NCI-H2107 treated with DMSO at 0.1 percent for 48 hours (cell line): ENCODE measurements at regions not wholly inside any gene's neighbourhood (a gene's known extent, or its start where the extent isn't known, plus 50 kb on each side); places are given as distances from the start of the nearest gene placed in this dataset.
A peak's percentile ranks its signal among the peaks of the same experiment; 100 is the strongest.
"Not testable (repeated sequence)": the region's sequence is repeated elsewhere in the genome, so short reads cannot be mapped to it uniquely, and the experiment has no call there.

Source experiments
- DNase-seq: peaks from one replicate; lab custom pipeline; 2025; ENCODE audit not compliant: unreplicated experiment; lab: John Stamatoyannopoulos, UW

GRCh38 chr7:25069900-25070443 lies 55.1 kb downstream of the CYCS start:
- peak; percentile 74 for DNase-seq

GRCh38 chr7:25068502-25069213 lies 56.4 kb downstream of the CYCS start:
- DNase-seq: no peak

GRCh38 chr7:25067726-25068501 lies 57.1 kb downstream of the CYCS start:
- DNase-seq: no peak

DNA sequence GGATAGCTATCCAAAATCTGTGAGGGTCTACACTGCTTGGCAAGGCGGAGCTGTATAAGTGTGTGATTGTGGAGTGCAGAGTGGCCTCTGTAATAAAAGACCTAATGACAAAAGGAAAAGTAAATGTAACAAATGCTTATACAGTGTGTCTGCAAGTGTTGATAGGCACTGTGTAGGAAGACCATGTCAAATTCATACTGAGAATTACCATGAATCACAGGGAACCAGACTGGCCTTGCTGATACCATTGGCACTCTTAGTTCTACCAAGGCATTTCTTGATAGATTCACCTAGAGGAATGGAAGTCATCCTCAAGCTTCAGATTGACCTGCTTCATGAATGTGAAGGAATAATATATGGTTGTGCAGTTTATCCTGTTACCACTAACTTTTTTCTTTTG lies 58.8 kb downstream of the CYCS start:
- DNase-seq: no peak

- DNase-seq: no peak
Observed at GRCh38 chr7:25062380-25062779, 62.7 kb downstream of the CYCS start.

DNA sequence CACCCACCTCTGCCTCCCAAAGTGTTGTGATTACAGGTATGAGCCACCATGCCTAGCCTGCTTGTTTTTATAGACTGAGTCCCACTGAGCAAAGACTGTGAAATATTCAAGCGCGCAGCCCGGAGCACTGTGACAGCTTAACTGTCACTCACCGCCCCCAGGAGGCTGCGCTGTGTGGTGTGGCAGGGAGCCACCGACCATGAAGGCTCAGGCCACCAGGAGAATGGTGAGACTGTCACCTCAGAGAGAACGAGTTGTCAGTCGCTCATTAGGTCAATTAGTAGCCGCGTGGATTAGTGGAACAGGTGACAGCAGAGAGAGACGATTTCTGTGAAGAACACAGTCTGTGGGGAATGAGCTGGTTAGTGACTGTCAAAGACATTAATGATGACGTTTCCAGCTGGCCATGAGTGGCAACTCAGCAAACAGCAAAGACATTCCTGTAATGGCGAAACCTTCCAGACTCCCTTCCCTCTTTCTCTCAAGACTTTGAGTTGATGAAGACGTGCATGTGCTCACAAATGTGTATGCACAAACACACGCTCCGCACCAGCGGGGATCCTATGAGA lies 64.5 kb downstream of the CYCS start:
- no peak for DNase-seq

GRCh38 chr7:25059576-25059975 lies 65.5 kb downstream of the CYCS start:
- DNase-seq: no peak

- DNase-seq: no peak
Observed at GRCh38 chr7:25056368-25056767, 68.7 kb downstream of the CYCS start.

- no peak for DNase-seq
Observed at GRCh38 chr7:25055520-25056220, 69.4 kb downstream of the CYCS start.

GRCh38 chr7:25054819-25055519 lies 70.1 kb downstream of the CYCS start:
- DNase-seq: no peak

DNA sequence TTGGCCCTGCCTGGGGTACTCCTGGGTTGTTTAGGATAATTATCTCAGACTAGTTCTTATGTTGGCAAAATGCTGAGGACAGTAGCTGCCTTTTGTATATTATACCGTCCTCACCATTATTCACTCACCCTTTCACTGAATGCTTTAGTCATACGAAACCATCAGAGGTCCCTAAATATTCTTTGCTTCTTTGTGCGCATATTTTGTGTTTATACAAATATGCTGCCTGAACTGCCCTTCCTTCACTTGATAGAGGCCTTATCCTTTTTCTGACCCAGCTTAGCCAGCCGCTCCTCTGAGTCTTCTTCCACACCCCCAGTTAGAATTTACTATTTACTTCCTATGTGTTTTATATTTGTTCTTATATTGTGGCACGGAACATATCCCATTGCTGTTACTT lies 70.2 kb upstream of the OSBPL3 start:
- DNase-seq: no peak

GRCh38 chr7:25048444-25048834 lies 68.5 kb upstream of the OSBPL3 start:
- no peak for DNase-seq

- not testable (repeated sequence) for DNase-seq
Observed at GRCh38 chr7:25047571-25048443, 67.8 kb upstream of the OSBPL3 start.

GRCh38 chr7:25037325-25037724 lies 57.3 kb upstream of the OSBPL3 start:
- no peak for DNase-seq

DNA sequence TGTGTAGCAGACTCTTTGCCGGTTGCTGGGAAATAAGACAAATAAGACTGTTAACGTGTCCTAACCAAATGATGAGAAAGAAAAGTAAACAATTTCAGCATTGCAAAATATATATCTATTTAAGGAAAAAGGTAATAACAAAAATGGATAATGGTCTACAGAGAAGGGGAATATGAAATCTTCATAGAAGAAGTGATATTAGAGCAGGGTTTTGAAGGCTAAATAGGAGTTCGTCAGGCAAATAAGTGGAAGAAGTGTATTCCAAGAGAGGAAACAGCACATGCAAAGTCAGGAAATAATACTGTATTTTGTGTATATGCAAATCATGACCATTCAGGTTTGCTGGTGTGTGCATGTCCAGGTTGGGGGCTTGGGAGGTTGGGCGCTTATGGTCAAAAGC lies 55.3 kb upstream of the OSBPL3 start:
- DNase-seq: no peak

DNA sequence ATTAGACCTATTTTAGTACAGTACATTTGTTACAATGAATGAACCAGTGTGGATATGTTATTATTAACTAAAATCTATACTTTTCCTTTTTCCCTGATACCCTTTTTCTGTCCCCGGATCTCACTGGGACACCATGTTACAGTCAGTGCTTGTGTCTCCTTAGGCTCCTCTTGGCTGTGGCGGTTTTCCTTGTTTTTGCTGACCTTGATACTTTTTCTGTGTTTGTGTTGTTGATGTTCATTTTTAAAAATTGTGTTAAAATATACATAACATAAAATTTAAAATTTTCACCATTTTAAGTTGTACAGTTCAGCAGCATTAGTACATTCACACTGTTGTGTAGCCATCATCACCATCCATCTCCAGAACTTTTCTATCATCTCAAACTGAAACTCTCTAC lies 54.2 kb upstream of the OSBPL3 start:
- no peak for DNase-seq

DNA sequence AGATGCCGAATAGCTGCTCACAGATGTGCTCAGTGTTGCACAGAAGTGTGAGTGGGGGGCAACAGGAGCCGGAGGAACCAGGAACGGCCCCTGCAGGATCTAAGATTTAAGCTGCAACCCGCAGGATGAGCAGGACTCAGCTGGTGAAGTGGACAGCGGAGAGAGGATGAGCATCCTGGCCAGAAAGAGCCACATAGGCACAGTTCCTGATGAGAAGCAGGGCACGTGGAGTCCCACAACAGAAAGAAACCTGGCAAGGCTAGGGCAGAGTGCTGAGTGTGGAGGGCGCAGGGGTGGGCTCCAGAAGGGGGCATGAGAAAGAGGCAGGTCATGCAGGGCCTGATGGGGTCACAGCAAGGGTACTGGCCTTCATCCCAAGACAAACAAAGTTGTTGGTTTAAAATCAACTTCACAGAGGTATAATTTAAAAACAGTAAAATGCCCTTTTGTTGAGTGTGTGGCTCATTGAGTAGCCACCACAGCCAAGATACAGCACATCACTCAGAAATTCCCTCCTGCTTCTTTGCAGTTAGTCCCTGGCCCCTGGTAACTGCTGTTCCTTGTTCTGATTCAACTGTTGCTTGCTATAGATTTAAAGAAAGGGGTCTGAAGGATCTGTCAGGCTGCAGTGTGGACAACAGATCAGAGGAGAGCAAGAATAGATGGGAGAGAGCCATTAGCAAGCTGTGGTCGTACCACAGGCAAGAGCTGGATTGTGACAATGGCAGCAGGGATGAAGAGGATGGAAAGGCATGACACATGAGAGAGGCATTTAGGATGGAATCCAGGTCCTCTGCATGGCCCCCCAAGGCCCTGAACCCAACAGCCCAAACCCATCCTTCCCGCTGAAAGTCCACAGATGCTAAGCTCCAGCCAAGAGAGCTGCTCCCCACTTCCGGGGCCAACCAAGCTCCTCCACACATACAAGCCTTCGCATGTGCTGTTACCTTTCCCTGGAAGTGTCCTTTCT lies 53.1 kb upstream of the OSBPL3 start:
- DNase-seq: no peak

- DNase-seq: no peak
Observed at GRCh38 chr7:25031432-25031831, 51.5 kb upstream of the OSBPL3 start.

DNA sequence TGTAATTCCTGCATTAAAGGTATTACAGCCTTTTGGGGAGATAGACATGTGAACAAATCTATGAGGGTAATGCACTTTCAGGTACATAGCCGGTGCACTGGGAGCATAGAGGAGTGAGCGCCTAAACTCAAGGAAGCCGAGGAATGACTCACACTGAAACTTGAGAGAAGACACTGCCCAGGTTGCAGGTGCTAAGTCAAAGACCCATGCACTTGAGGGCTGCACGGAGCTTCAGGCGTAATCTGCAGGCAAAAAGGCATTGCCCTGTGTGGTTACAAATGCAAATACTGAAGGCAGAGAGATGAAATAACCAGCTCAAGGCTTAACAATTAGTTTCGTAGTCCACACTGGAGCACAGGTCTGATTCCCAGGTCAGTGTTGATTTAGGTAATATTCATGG lies 51.0 kb upstream of the OSBPL3 start:
- no peak for DNase-seq
